ENCODE measurements at regions not wholly inside any gene's neighbourhood (a gene's known extent, or its start where the extent isn't known, plus 50 kb on each side); places are given as distances from the start of the nearest gene placed in this dataset.

- CTCF ChIA-PET: no interaction called here
- H3K79me2 ChIP-seq (ENCODE audit: insufficient read depth, low read length): no peaks in the 10 kb centered on the region
- H2AFZ ChIP-seq (ENCODE audit: low read depth, low read length, poor library complexity, severe bottlenecking): no peak overlapping the region
- H3K4me2 ChIP-seq (ENCODE audit: low read length): no peak overlapping the region
- TF ChIP-seq POLR2A (IDR thresholded peaks at IDR 0.05; ENCODE audit: borderline replicate concordance, extremely low read depth, insufficient read depth, insufficient read length) (no peak), ATF3 (IDR thresholded peaks at IDR 0.05) (no peak)
- H3K9me3 ChIP-seq (ENCODE audit: control insufficient read depth in 1 of 2, insufficient read depth in 1 of 2, low read depth in 1 of 2, low read length in 2 of 2): no peaks in the 10 kb centered on the region; a peak in 1 of 4 replicates
- H3K4me3 ChIP-seq (replicated peaks in 1 of 2; ENCODE audit: low read depth in 1 of 2, low read length in 2 of 2): no peak overlapping the region
- ATAC-seq (no peak), DNase-seq (ENCODE audit: low read depth, low spot score) (no peak)
- RAD21 ChIA-PET (ENCODE audit: low non-redundant PET in 1 of 2, low total read pairs in 2 of 2, uncharacterized antibody in 2 of 2, unreplicated experiment in 2 of 2): no interaction called here
- no peaks in the 10 kb centered on the region for H3K36me3 ChIP-seq (ENCODE audit: control insufficient read depth in 1 of 2, insufficient read depth in 2 of 2, low read length in 2 of 2)
- POLR2A ChIA-PET: no interaction called here
- H4K20me1 ChIP-seq (ENCODE audit: insufficient read depth): no peaks in the 10 kb centered on the region
- intact Hi-C loops (cut with micrococcal nuclease): no loop called here
- peaks cover 12 to 19% of the 10 kb centered on the region in 2 experiments for H3K4me1 ChIP-seq (ENCODE audit: control insufficient read depth in 1 of 2, insufficient read depth in 2 of 2, low read length in 2 of 2)
- BruUV-seq (replicated peaks): no TSS peak
- no peaks in the 10 kb centered on the region for H3K27me3 ChIP-seq (ENCODE audit: insufficient read depth, low read length)
- no peak overlapping the region for H3K27ac ChIP-seq (ENCODE audit: low read depth, low read length)
- H3K9me2 ChIP-seq (ENCODE audit: insufficient read depth): no peaks in the 10 kb centered on the region
- no peak overlapping the region for H3K9ac ChIP-seq (ENCODE audit: low read length)
Observed at GRCh38 chr11:70730411-70730810, 332.1 kb downstream of the CTTN start.

GRCh38 chr11:70731271-70732022 lies 333.1 kb downstream of the CTTN start:
- Histone ChIP-seq H3K9me3 (ENCODE audit: control insufficient read depth in 1 of 2, insufficient read depth in 1 of 2, low read depth in 1 of 2, low read length in 2 of 2) (no peaks in the 10 kb centered on the region; a peak in 1 of 4 replicates), H3K27ac (ENCODE audit: low read depth, low read length) (no peak overlapping the region), H4K20me1 (ENCODE audit: insufficient read depth) (no peaks in the 10 kb centered on the region), H3K27me3 (ENCODE audit: insufficient read depth, low read length) (no peaks in the 10 kb centered on the region), H2AFZ (ENCODE audit: low read depth, low read length, poor library complexity, severe bottlenecking) (no peak overlapping the region), H3K79me2 (ENCODE audit: insufficient read depth, low read length) (no peaks in the 10 kb centered on the region), H3K36me3 (ENCODE audit: control insufficient read depth in 1 of 2, insufficient read depth in 2 of 2, low read length in 2 of 2) (no peaks in the 10 kb centered on the region), H3K9ac (ENCODE audit: low read length) (no peak overlapping the region), H3K4me3 (replicated peaks in 1 of 2; ENCODE audit: low read depth in 1 of 2, low read length in 2 of 2) (no peak overlapping the region), H3K4me2 (ENCODE audit: low read length) (no peak overlapping the region), H3K4me1 (ENCODE audit: control insufficient read depth in 1 of 2, insufficient read depth in 2 of 2, low read length in 2 of 2) (peaks cover 12 to 19% of the 10 kb centered on the region in 2 experiments), H3K9me2 (ENCODE audit: insufficient read depth) (no peaks in the 10 kb centered on the region)
- TF ChIP-seq SP1 (IDR thresholded peaks at IDR 0.05; ENCODE audit: low read depth): no peak
- no peak for TF ChIP-seq ZNF274 (IDR thresholded peaks at IDR 0.05; ENCODE audit: low read depth, low read length)
- no peak for TF ChIP-seq SRF (IDR thresholded peaks at IDR 0.05; ENCODE audit: low read depth)
- no peak for TF ChIP-seq REST (IDR thresholded peaks at IDR 0.05; ENCODE audit: low read depth)
- RAD21 ChIA-PET (ENCODE audit: low non-redundant PET in 1 of 2, low total read pairs in 2 of 2, uncharacterized antibody in 2 of 2, unreplicated experiment in 2 of 2): no interaction called here
- BruUV-seq (replicated peaks): no TSS peak
- CTCF ChIA-PET: no interaction called here
- POLR2A ChIA-PET: no interaction called here
- no peak for DNase-seq (ENCODE audit: low read depth, low spot score)
- no peak for ATAC-seq
- intact Hi-C loops (cut with micrococcal nuclease): no loop called here
